GM13976 (cell line): ENCODE measurements at regions not wholly inside any gene's neighbourhood (a gene's known extent, or its start where the extent isn't known, plus 50 kb on each side); places are given as distances from the start of the nearest gene placed in this dataset.
"Not testable (repeated sequence)": the region's sequence is repeated elsewhere in the genome, so short reads cannot be mapped to it uniquely, and the experiment has no call there.

Experiments
- DNase-seq: peaks from one replicate; pipeline ENCODE4 v3.0.0; 2012; ENCODE audit warnings: low spot score
- in situ Hi-C: fragments of 300-500 bp; cut with MboI; formaldehyde crosslinking; loops from one replicate; pipeline ENCODE4 v1.12.0; 2022; ENCODE audit warnings: low sequenced_read_pairs, mixed read lengths, inconsistent platforms; ENCODE audit not compliant: unreplicated experiment
- TF ChIP-seq, protein P1 (sequence below): IDR thresholded peaks from 2 replicates; pipeline ENCODE4 v1.5.1; 2012; ENCODE audit warnings: borderline replicate concordance, mild to moderate bottlenecking; ENCODE audit not compliant: insufficient read depth; ENCODE audit errors: extremely low read depth, missing control alignments, control extremely low read depth

DNA sequence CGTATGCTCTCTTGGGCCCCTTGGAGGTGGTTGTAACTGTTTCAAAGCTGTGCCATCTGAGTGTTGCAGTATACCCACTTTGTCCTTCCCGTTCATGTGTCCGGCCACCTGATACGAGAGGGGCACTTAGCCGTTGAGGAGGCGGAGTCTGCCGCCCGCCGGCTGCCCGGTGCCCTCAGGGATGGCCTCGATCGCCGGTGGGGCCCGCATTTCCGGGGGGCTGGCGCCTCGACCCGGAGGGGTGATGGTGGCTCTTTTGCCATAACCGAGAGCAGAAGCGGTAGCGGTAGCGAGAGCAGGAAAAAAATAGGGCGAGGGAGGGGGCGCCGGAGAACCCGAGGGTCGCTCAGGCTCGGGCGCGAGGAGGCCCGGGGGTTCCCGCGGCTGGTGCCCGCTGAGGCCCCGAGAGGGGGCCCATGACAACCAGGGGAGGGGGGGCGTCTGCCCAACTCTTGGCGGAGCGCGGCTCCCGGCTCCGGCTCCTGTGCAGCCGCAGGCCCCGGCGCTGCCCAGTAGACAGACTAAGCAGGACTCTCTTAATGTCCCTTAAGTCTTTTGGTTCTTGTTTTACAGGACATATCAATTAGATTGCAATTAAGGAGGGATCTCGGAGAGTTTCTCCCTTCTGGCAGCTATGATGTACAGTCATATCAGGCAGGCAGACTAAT is 342.7 kb upstream of the SGCG start:
- in situ Hi-C loops = no loop called here
- peak; percentile 17 for DNase-seq
- TF ChIP-seq, protein P1, sequence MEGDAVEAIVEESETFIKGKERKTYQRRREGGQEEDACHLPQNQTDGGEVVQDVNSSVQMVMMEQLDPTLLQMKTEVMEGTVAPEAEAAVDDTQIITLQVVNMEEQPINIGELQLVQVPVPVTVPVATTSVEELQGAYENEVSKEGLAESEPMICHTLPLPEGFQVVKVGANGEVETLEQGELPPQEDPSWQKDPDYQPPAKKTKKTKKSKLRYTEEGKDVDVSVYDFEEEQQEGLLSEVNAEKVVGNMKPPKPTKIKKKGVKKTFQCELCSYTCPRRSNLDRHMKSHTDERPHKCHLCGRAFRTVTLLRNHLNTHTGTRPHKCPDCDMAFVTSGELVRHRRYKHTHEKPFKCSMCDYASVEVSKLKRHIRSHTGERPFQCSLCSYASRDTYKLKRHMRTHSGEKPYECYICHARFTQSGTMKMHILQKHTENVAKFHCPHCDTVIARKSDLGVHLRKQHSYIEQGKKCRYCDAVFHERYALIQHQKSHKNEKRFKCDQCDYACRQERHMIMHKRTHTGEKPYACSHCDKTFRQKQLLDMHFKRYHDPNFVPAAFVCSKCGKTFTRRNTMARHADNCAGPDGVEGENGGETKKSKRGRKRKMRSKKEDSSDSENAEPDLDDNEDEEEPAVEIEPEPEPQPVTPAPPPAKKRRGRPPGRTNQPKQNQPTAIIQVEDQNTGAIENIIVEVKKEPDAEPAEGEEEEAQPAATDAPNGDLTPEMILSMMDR = no peak

- DNase-seq = no peak
- in situ Hi-C loops = no loop called here
- TF ChIP-seq, protein P1 = no peak
Observed at GRCh38 chr13:22839603-22840530, 340.9 kb upstream of the SGCG start.

DNA sequence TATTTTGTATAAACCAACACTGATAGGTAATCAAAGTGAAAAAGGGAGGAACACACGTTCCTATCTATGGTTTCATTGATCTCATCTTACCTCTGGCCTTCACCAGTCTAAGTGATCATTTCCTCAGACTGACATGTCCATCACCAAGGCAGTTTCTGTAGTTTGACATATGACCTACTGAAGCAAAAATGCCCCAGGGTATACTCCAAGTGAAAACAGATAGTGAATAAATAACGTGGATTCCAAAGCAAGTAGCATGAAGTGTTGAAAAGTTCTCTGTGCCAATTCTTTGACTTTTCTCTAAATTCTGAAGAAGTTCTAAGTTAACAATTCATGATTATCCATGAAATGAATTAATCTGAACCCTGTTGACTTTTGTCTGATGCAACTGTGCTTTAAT is 334.2 kb upstream of the SGCG start:
- TF ChIP-seq, protein P1 = no peak
- in situ Hi-C loops = no loop called here
- DNase-seq = no peak

- DNase-seq = no peak
- TF ChIP-seq, protein P1 = no peak
- in situ Hi-C loops = no loop called here
Observed at GRCh38 chr13:22848539-22849052, 332.2 kb upstream of the SGCG start.

GRCh38 chr13:22855926-22856325 is 324.9 kb upstream of the SGCG start:
- DNase-seq = no peak
- in situ Hi-C loops = no loop called here
- TF ChIP-seq, protein P1 = no peak

DNA sequence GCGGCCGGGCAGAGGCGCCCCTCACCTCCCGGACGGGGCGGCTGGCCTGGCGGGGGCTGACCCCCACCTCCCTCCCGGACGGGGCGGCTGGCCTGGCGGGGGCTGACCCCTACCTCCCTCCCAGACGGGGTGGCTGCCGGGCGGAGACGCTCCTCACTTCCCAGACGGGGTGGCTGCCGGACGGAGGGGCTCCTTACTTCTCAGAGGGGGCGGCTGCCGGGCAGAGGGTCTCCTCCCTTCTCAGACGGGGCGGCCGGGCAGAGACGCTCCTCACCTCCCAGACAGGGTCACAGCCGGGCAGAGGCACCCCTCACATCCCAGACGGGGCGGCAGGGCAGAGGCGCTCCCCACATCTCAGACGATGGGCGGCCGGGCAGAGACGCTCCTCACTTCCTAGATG is 321.8 kb upstream of the SGCG start:
- in situ Hi-C loops = not testable (repeated sequence)

DNA sequence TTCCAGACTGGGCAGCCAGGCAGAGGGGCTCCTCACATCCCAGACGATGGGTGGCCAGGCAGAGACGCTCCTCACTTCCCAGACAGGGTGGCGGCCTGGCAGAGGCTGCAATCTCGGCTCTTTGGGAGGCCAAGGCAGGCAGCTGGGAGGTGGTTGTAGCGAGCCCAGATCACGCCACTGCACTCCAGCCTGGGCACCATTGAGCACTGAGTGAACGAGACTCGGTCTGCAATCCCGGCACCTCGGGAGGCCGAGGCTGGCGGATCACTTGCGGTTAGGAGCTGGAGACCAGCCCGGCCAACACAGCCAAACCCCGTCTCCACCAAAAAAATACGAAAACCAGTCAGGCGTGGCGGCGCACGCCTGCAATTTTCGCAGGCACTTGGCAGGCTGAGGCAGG is 321.4 kb upstream of the SGCG start:
- in situ Hi-C loops, DNase-seq: not testable (repeated sequence)

More for the DNA sequence above, 321.8 kb upstream of the SGCG start:
- DNase-seq = not testable (repeated sequence)
